ENCODE measurements at regions not wholly inside any gene's neighbourhood (a gene's known extent, or its start where the extent isn't known, plus 50 kb on each side); places are given as distances from the start of the nearest gene placed in this dataset.

- no peak for TF ChIP-seq POLR2A (IDR thresholded peaks at IDR 0.05)
- no peak for TF ChIP-seq CTCF (IDR thresholded peaks at IDR 0.05)
Measured at GRCh38 chr16:86660623-86661022, 82.3 kb downstream of the FOXL1 start.

All from heart left ventricle (tissue), 13 donors.